Mucosa of descending colon (tissue), 3 donors: ENCODE measurements at regions not wholly inside any gene's neighbourhood (a gene's known extent, or its start where the extent isn't known, plus 50 kb on each side); places are given as distances from the start of the nearest gene placed in this dataset.
"Not testable (repeated sequence)": the region's sequence is repeated elsewhere in the genome, so short reads cannot be mapped to it uniquely, and the experiment has no call there.

Experiments used
- ATAC-seq: fragments of 200-7000 bp; cut with Tn5 transposase; one replicate; pipeline ENCODE4 v1.9.1; 2020; ENCODE audit warnings: mild to moderate bottlenecking, moderate library complexity
- DNase-seq, 3 donors: peaks; one replicate each; pipeline ENCODE4 v3.0.0-alpha.2; 2020
- H3K36me3 ChIP-seq: fragments of 200-600 bp; one replicate; pipeline ENCODE4 v1.8.0; 2021; ENCODE audit warnings: low read depth, mild to moderate bottlenecking
- H3K4me1 ChIP-seq: fragments of 200-600 bp; one replicate; pipeline ENCODE4 v1.8.0; 2021; ENCODE audit warnings: low read depth, mild to moderate bottlenecking
- H3K4me3 ChIP-seq: fragments of 200-600 bp; one replicate; pipeline ENCODE4 v1.8.0; 2021; ENCODE audit warnings: mild to moderate bottlenecking
- H3K9me3 ChIP-seq: fragments of 200-600 bp; one replicate; pipeline ENCODE4 v1.8.0; 2021; ENCODE audit warnings: mild to moderate bottlenecking
- CTCF ChIP-seq: fragments of 200-600 bp; IDR thresholded peaks from one replicate; pipeline ENCODE4 v1.8.0; 2022; ENCODE audit warnings: antibody characterized with exemption, mild to moderate bottlenecking
- intact Hi-C, 2 donors: fragments of 100-400 bp; cut with DNase I in 1 of 2; cut with micrococcal nuclease in 1 of 2; formaldehyde crosslinking; loops; one replicate each; pipeline versions ENCODE4 v1.11.0 to v1.11.1; 2022; cut with DNase I, micrococcal nuclease
- donor health status: DM: no; HTN: no; CAD: no; lungs with moderate emphysema.
- donor health status: DM: no; HTN: no; CAD: no.
- donor health status: DM: no; HTN: yes; CAD: no.

GRCh38 chr2:215826376-215826775 is 187.0 kb downstream of the MREG start:
- no peak for TF ChIP-seq CTCF
- H3K36me3 ChIP-seq: no peaks in the 10 kb centered on the region

GRCh38 chr2:215825707-215826106 is 187.6 kb downstream of the MREG start:
- no peak for DNase-seq
- peaks cover 6% of the 10 kb centered on the region for H3K9me3 ChIP-seq
- no peak for ATAC-seq
- intact Hi-C loops: no loop called here
- no peak overlapping the region for H3K4me3 ChIP-seq
- no peak for TF ChIP-seq CTCF
- no peaks in the 10 kb centered on the region for H3K36me3 ChIP-seq
- peaks cover 4% of the 10 kb centered on the region for H3K4me1 ChIP-seq

More at GRCh38 chr2:215826376-215826775, 187.0 kb downstream of the MREG start:
- H3K4me3 ChIP-seq: no peak overlapping the region
- ATAC-seq (no peak), DNase-seq (no peak)
- peaks cover 4% of the 10 kb centered on the region for H3K4me1 ChIP-seq
- intact Hi-C loops: no loop called here
- H3K9me3 ChIP-seq: peaks cover 1% of the 10 kb centered on the region

DNA sequence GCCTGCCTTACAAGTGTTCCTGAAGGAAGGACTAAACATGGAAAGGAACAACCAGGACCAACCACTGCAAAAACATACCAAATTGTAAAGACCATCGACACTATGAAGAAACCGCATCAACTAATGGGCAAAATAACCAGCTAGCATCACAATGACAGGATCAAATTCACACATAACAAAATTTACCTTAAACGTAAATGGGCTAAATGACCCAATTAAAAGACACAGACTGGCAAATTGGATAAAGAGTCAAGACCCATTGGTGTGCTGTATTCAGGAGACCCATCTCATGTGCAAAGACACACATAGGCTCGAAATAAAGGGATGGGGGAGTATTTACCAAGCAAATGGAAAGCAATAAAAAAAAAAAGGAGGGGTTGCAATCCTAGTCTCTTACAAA is 192.1 kb downstream of the MREG start:
- H3K4me1 ChIP-seq, H3K4me3 ChIP-seq, H3K9me3 ChIP-seq, DNase-seq, H3K36me3 ChIP-seq, ATAC-seq, intact Hi-C loops: not testable (repeated sequence)

GRCh38 chr2:215819713-215820112 is 193.6 kb downstream of the MREG start:
- H3K4me1 ChIP-seq, intact Hi-C loops, H3K36me3 ChIP-seq, H3K9me3 ChIP-seq, DNase-seq, H3K4me3 ChIP-seq, ATAC-seq: not testable (repeated sequence)

GRCh38 chr2:215817046-215817445 is 196.3 kb downstream of the MREG start:
- no peak for TF ChIP-seq CTCF
- peaks cover 9% of the 10 kb centered on the region for H3K9me3 ChIP-seq
- H3K4me3 ChIP-seq: no peak overlapping the region
- peaks cover 6% of the 10 kb centered on the region for H3K4me1 ChIP-seq
- DNase-seq (no peak), ATAC-seq (no peak)
- H3K36me3 ChIP-seq: no peaks in the 10 kb centered on the region
- intact Hi-C loops: no loop called here

DNA sequence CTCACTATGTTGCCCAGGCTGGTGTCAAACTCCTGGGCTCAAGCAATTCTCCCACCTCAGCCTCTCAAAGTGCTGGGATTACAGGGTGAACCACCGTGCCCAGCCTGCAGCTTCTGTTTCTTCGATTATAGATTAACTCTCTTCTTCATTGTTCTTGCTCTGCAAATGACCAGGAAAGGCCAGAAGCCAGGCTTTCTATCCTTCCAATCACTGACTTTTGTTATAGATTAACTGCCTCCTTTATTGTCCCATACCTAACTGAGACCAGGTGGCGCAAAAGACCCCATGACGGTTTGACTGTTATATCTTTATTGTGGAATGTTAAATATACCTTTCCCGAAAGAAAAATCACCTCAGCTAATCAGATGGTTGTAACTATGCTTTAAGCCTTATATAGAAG is 196.9 kb downstream of the MREG start:
- DNase-seq (peak in 1 of 3 donors; percentile 19), ATAC-seq (peak; percentile 94)
- peaks cover 6% of the 10 kb centered on the region for H3K4me1 ChIP-seq
- H3K4me3 ChIP-seq: no peak overlapping the region
- H3K36me3 ChIP-seq: no peaks in the 10 kb centered on the region
- intact Hi-C loops: no loop called here
- H3K9me3 ChIP-seq: peaks cover 8% of the 10 kb centered on the region
- no peak for TF ChIP-seq CTCF

DNA sequence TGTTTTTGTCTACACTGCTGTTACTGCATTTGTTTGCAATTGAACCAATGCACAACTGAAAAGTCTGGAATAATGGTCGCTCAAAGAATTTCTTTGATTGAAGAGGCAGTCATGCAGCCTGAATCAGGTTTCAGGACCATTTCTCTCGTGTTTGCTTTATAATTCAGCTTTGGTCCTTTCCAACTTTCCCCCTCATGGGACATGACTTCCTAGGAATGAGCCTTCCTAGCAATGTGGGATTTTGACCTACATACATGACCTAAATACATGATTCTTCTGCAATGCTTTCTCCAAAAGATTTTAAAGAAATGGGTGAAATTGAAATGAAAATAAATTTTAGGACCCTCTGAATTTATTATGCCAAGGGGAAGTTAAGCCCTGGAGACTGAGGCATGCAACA is 197.4 kb downstream of the MREG start:
- Histone ChIP-seq H3K9me3 (peaks cover 3% of the 10 kb centered on the region), H3K4me3 (no peak overlapping the region), H3K36me3 (no peaks in the 10 kb centered on the region), H3K4me1 (peaks cover 6% of the 10 kb centered on the region)
- intact Hi-C loops: no loop called here
- no peak for TF ChIP-seq CTCF
- no peak for DNase-seq
- ATAC-seq: no peak
